H1 (cell line): ENCODE measurements at regions not wholly inside any gene's neighbourhood (a gene's known extent, or its start where the extent isn't known, plus 50 kb on each side); places are given as distances from the start of the nearest gene placed in this dataset.

Source experiments
- CTCF ChIA-PET: fragments of 300-600 bp; sonication (Branson Sonifier 250); formaldehyde crosslinking; loops from one replicate; lab custom pipeline; 2021; ENCODE audit not compliant: partially characterized antibody; lab: Charles Lee
- POLR2A ChIA-PET: fragments of 300-600 bp; sonication (Branson Sonifier 250); formaldehyde crosslinking; loops from one replicate; lab custom pipeline; 2021; ENCODE audit warnings: inconsistent platforms; ENCODE audit not compliant: partially characterized antibody; lab: Charles Lee
- DNase-seq, 2 experiments: peaks; one replicate each; pipeline versions ENCODE4 v3.0.0 to v3.0.0-alpha.2; 2010 to 2022; ENCODE audit warnings: low spot score in 2 of 2, low read depth in 1 of 2, mixed read lengths in 1 of 2
- FAIRE-seq: peaks from 2 replicates; lab custom pipeline; 2011; peaks lifted over from hg19 to GRCh38; lab: Jason Lieb, UNC
- H2AFZ ChIP-seq: 2 replicates; pipeline ENCODE4 v1.8.1; 2012; ENCODE audit warnings: low read length, inconsistent platforms
- H2AK5ac ChIP-seq: 2 replicates; pipeline ENCODE4 v1.6.1; 2013; ENCODE audit warnings: low read depth, low read length
- H2BK120ac ChIP-seq: replicated peaks from 2 replicates; pipeline ENCODE3; 2013; ENCODE audit warnings: low read depth, low read length, inconsistent platforms
- H2BK12ac ChIP-seq: 2 replicates; pipeline ENCODE4 v1.6.1; 2013; ENCODE audit warnings: low read depth, low read length
- H2BK15ac ChIP-seq: 2 replicates; pipeline ENCODE4 v1.6.1; 2013; ENCODE audit warnings: low read length
- H2BK20ac ChIP-seq: 2 replicates; pipeline ENCODE4 v1.6.1; 2013; ENCODE audit warnings: low read length
- H2BK5ac ChIP-seq: 2 replicates; pipeline ENCODE4 v1.6.1; 2013; ENCODE audit warnings: low read depth, low read length
- H3K14ac ChIP-seq: 2 replicates; pipeline ENCODE4 v1.6.1; 2013; ENCODE audit warnings: inconsistent platforms; ENCODE audit not compliant: insufficient read length
- H3K18ac ChIP-seq: 2 replicates; pipeline ENCODE4 v1.6.1; 2013; ENCODE audit warnings: low read length; ENCODE audit errors: extremely low read depth
- H3K23ac ChIP-seq: 2 replicates; pipeline ENCODE4 v1.6.1; 2013; ENCODE audit warnings: inconsistent platforms; ENCODE audit not compliant: insufficient read length
- H3K23me2 ChIP-seq: 2 replicates; pipeline ENCODE4 v1.6.1; 2013; ENCODE audit warnings: low read depth, low read length
- H3K27ac ChIP-seq: 2 replicates; pipeline ENCODE4 v1.6.1; 2011; ENCODE audit warnings: low read depth, low read length, inconsistent platforms
- H3K27me3 ChIP-seq, 4 experiments: replicated peaks in 1 of 4; 1 replicate in 1 of 4; 2 replicates in 3 of 4; pipeline versions ENCODE4 v1.6.1 to v1.8.1; 2011 to 2013; ENCODE audit warnings: low read length in 3 of 4, mild to moderate bottlenecking in 3 of 4, inconsistent platforms in 2 of 4, mixed read lengths in 2 of 4, moderate library complexity in 1 of 4; ENCODE audit not compliant: control insufficient read depth in 3 of 4, insufficient read depth in 3 of 4; ENCODE audit errors: extremely low read depth in 1 of 4
- H3K36me3 ChIP-seq, 4 experiments: 2 replicates each; pipeline versions ENCODE4 v1.6.1 to v1.8.1; 2011 to 2013; ENCODE audit warnings: mild to moderate bottlenecking in 4 of 4, low read length in 3 of 4, moderate library complexity in 2 of 4, control low read depth in 1 of 4, inconsistent platforms in 1 of 4; ENCODE audit not compliant: insufficient read depth in 4 of 4, control insufficient read depth in 2 of 4
- H3K4ac ChIP-seq: replicated peaks from 2 replicates; pipeline ENCODE3; 2013; ENCODE audit warnings: low read length, low read depth, mixed read lengths, inconsistent platforms; ENCODE audit not compliant: insufficient read length
- H3K4me1 ChIP-seq, 4 experiments: replicated peaks in 1 of 4; 1 replicate in 1 of 4; 2 replicates in 3 of 4; pipeline versions ENCODE4 v1.6.1 to v1.8.1; 2011 to 2013; ENCODE audit warnings: low read length in 3 of 4, inconsistent platforms in 2 of 4, mixed read lengths in 1 of 4; ENCODE audit not compliant: insufficient read depth in 4 of 4, control insufficient read depth in 3 of 4
- H3K4me2 ChIP-seq, 2 experiments: 2 replicates each; pipeline versions ENCODE4 v1.6.1 to v1.8.1; 2011 to 2013; ENCODE audit warnings: low read depth in 2 of 2, low read length in 2 of 2, control low read depth in 1 of 2, inconsistent platforms in 1 of 2, mild to moderate bottlenecking in 1 of 2; ENCODE audit not compliant: insufficient read depth in 1 of 2
- H3K4me3 ChIP-seq, 4 experiments: fragments of 200-600, 300-600 bp in 1 of 4; sonication (generic), shearing (Covaris generic), sonication (Bioruptor Twin) in 1 of 4; 2 replicates each; pipeline versions ENCODE4 v1.5.1 to v1.8.1; 2011 to 2016; ENCODE audit warnings: low read length in 4 of 4, low read depth in 3 of 4, control low read depth in 2 of 4, inconsistent platforms in 2 of 4, mild to moderate bottlenecking in 2 of 4, mixed read lengths in 1 of 4, moderate library complexity in 1 of 4; ENCODE audit not compliant: insufficient read depth in 2 of 4; ENCODE audit errors: extremely low read depth in 1 of 4
- H3K56ac ChIP-seq: replicated peaks from 2 replicates; pipeline ENCODE3; 2013; ENCODE audit warnings: low read depth, mild to moderate bottlenecking, mixed read lengths, low read length, inconsistent platforms; ENCODE audit not compliant: insufficient read length
- H3K79me1 ChIP-seq: 2 replicates; pipeline ENCODE4 v1.6.1; 2013; ENCODE audit warnings: low read depth, low read length, control low read depth
- H3K79me2 ChIP-seq, 2 experiments: 2 replicates each; pipeline versions ENCODE4 v1.6.1 to v1.8.1; 2012 to 2013; ENCODE audit warnings: low read length in 2 of 2, mild to moderate bottlenecking in 2 of 2, inconsistent platforms in 1 of 2; ENCODE audit not compliant: insufficient read depth in 2 of 2, control insufficient read depth in 1 of 2
- H3K9ac ChIP-seq, 4 experiments: replicated peaks in 1 of 4; 1 replicate in 1 of 4; 2 replicates in 3 of 4; pipeline versions ENCODE4 v1.6.1 to v1.8.1; 2011 to 2013; ENCODE audit warnings: low read depth in 3 of 4, low read length in 3 of 4, control low read depth in 2 of 4, mild to moderate bottlenecking in 2 of 4, moderate library complexity in 2 of 4, inconsistent platforms in 1 of 4; ENCODE audit errors: extremely low read depth in 1 of 4
- H3K9me3 ChIP-seq, 2 experiments: 2 replicates each; pipeline versions ENCODE4 v1.6.1 to v1.8.1; 2012 to 2013; ENCODE audit warnings: mild to moderate bottlenecking in 2 of 2, moderate library complexity in 2 of 2, control low read depth in 1 of 2, inconsistent platforms in 1 of 2, low read depth in 1 of 2, low read length in 1 of 2, mixed read lengths in 1 of 2; ENCODE audit not compliant: insufficient read depth in 2 of 2
- H4K20me1 ChIP-seq, 2 experiments: replicated peaks in 1 of 2; 2 replicates each; pipeline versions ENCODE3 to v1.8.1; 2011 to 2013; ENCODE audit warnings: inconsistent platforms in 2 of 2, low read length in 2 of 2, mild to moderate bottlenecking in 1 of 2; ENCODE audit not compliant: insufficient read depth in 2 of 2, control insufficient read depth in 1 of 2
- H4K5ac ChIP-seq: 2 replicates; pipeline ENCODE4 v1.6.1; 2013; ENCODE audit warnings: low read length, low read depth, mixed read lengths, inconsistent platforms; ENCODE audit not compliant: insufficient read length
- H4K8ac ChIP-seq: 2 replicates; pipeline ENCODE4 v1.8.0; 2013; ENCODE audit warnings: mild to moderate bottlenecking, moderate library complexity, low read length, inconsistent platforms; ENCODE audit not compliant: insufficient read depth; ENCODE audit errors: extremely low read depth
- H4K91ac ChIP-seq: replicated peaks from 2 replicates; pipeline ENCODE3; 2013; ENCODE audit warnings: low read length, mixed read lengths, inconsistent platforms; ENCODE audit not compliant: insufficient read length
- CHD2 ChIP-seq: IDR thresholded peaks from 2 replicates; pipeline ENCODE4 v1.6.1; 2012; ENCODE audit warnings: low read length, improper control_type of control experiment
- EGR1 ChIP-seq: IDR thresholded peaks from 2 replicates; pipeline ENCODE4 v1.6.1; 2011; ENCODE audit warnings: low read depth, low read length, borderline replicate concordance
- MAX ChIP-seq: IDR thresholded peaks from 2 replicates; pipeline ENCODE4 v1.6.1; 2012; ENCODE audit warnings: inconsistent platforms
- SIN3A ChIP-seq, 2 experiments: IDR thresholded peaks in 1 of 2; conservative IDR thresholded peaks in 1 of 2; 2 replicates each; pipeline ENCODE4 v1.6.1; 2011 to 2012; ENCODE audit warnings: low read length in 2 of 2, improper control_type of control experiment in 1 of 2, low read depth in 1 of 2, mild to moderate bottlenecking in 1 of 2
- TAF1 ChIP-seq: IDR thresholded peaks from 2 replicates; pipeline ENCODE4 v1.6.1; 2011; ENCODE audit warnings: mild to moderate bottlenecking, low read depth, low read length
- WGBS, 2 experiments: shearing (Covaris generic) in 1 of 2; methylation state at CpG; one replicate each; pipeline versions ENCODE4 v1.1.6 to v1.1.7; 2013 to 2015; ENCODE audit warnings: low lambda C conversion rate in 2 of 2, mixed read lengths in 2 of 2, inconsistent platforms in 1 of 2, low coverage in 1 of 2, missing lambda C conversion rate in 1 of 2; ENCODE audit not compliant: insufficient replicate concordance in 2 of 2, insufficient coverage in 1 of 2, insufficient read length in 1 of 2; ENCODE audit errors: extremely low coverage in 1 of 2, missing lambda C conversion rate in 1 of 2; 5-methylcytosine and 5-hydroxymethylcytosine counted together

GRCh38 chr2:129203331-129203730 is 776.1 kb upstream of the RAB6C start:
- H3K56ac ChIP-seq = no peak overlapping the region
- no peak for DNase-seq
- no peak overlapping the region for H3K4me3 ChIP-seq
- H3K18ac ChIP-seq = no peak overlapping the region
- TF ChIP-seq SIN3A (conservative IDR thresholded peaks at IDR 0.05 in 1 of 2, IDR thresholded peaks at IDR 0.05 in 1 of 2; ENCODE audit: low read depth in 1 of 2, low read length in 2 of 2) (no peak), TAF1 (no peak), MAX (no peak), CHD2 (no peak), EGR1 (no peak)
- ChIA-PET POLR2A (no interaction called here), CTCF (no interaction called here)
- H4K8ac ChIP-seq = no peak overlapping the region
- no peak overlapping the region for H3K4ac ChIP-seq
- no peaks in the 10 kb centered on the region for H3K36me3 ChIP-seq
- no peak overlapping the region for H3K9ac ChIP-seq
- no peak overlapping the region for H3K14ac ChIP-seq
- H3K23ac ChIP-seq = no peak overlapping the region
- no peaks in the 10 kb centered on the region for H3K79me1 ChIP-seq
- WGBS, 2 experiments = 77% methylated on average over 3 of the region's 3 CpGs; no CpG with 5 or more reads in 1 of the 2 experiments
- no peak overlapping the region for H2BK12ac ChIP-seq
- H2BK20ac ChIP-seq = no peak overlapping the region
- H2AK5ac ChIP-seq = no peak overlapping the region
- no peak overlapping the region for H3K4me2 ChIP-seq
- H3K27ac ChIP-seq = no peak overlapping the region
- H3K4me1 ChIP-seq = no peaks in the 10 kb centered on the region
- no peak overlapping the region for H2AFZ ChIP-seq
- FAIRE-seq = no peak
- no peak overlapping the region for H2BK120ac ChIP-seq
- no peak overlapping the region for H4K91ac ChIP-seq
- no peaks in the 10 kb centered on the region for H3K27me3 ChIP-seq
- no peak overlapping the region for H2BK5ac ChIP-seq
- no peaks in the 10 kb centered on the region for H3K9me3 ChIP-seq
- no peaks in the 10 kb centered on the region for H4K20me1 ChIP-seq
- H4K5ac ChIP-seq = no peak overlapping the region
- no peaks in the 10 kb centered on the region for H3K79me2 ChIP-seq
- H2BK15ac ChIP-seq = no peak overlapping the region
- no peaks in the 10 kb centered on the region for H3K23me2 ChIP-seq
